GM12878 (cell line): ENCODE measurements at regions not wholly inside any gene's neighbourhood (a gene's known extent, or its start where the extent isn't known, plus 50 kb on each side); places are given as distances from the start of the nearest gene placed in this dataset.

Experiments
- ATAC-seq: fragments of 200-7000 bp; cut with Tn5 transposase; 3 replicates; pipeline ENCODE4 v1.9.1; 2020; ENCODE audit warnings: mild to moderate bottlenecking, moderate library complexity
- BruUV-seq: library from RNA; stranded (reverse); fragments of 400-500 nt; replicated peaks from 2 replicates; lab custom pipeline; 2021; lab: Mats Ljungman, UMichigan
- CTCF ChIA-PET: fragments of 300-600 bp; sonication (Branson Sonifier 250); formaldehyde crosslinking; extraction: SDS; loops from one replicate; lab custom pipeline; 2021; ENCODE audit warnings: inconsistent platforms; lab: Yijun Ruan, JAX
- POLR2A ChIA-PET: fragments of 350-600 bp; formaldehyde crosslinking; extraction: SDS; loops from one replicate; lab custom pipeline; 2021; ENCODE audit warnings: inconsistent platforms; lab: Charles Lee
- RAD21 ChIA-PET: fragments of 300-600 bp; sonication (Branson Sonifier 250); formaldehyde crosslinking; loops from one replicate; lab custom pipeline; 2023; ENCODE audit warnings: antibody characterized with exemption; ENCODE audit not compliant: unreplicated experiment; lab: Charles Lee
- SMC1A ChIA-PET: fragments of 300-600 bp; sonication (Branson Sonifier 250); formaldehyde crosslinking; loops from one replicate; lab custom pipeline; 2023; ENCODE audit not compliant: unreplicated experiment, uncharacterized antibody; lab: Charles Lee
- DNase-seq: peaks from one replicate; pipeline ENCODE4 v3.0.0-alpha.2; 2011; ENCODE audit warnings: low read depth, low spot score
- FAIRE-seq: peaks from 3 replicates; lab custom pipeline; 2011; peaks lifted over from hg19 to GRCh38; lab: Jason Lieb, UNC
- H2AFZ ChIP-seq: 2 replicates; pipeline ENCODE4 v1.6.0; 2011; ENCODE audit warnings: low read depth, low read length, control low read depth; ENCODE audit not compliant: control insufficient read depth
- H3K27ac ChIP-seq: 2 replicates; pipeline ENCODE4 v1.5.1; 2011; ENCODE audit warnings: control low read depth; ENCODE audit not compliant: control insufficient read depth, insufficient read depth
- H3K27me3 ChIP-seq, 2 experiments: replicated peaks in 1 of 2; 2 replicates each; pipeline versions ENCODE4 v1.6.0 to v1.6.1; 2011; ENCODE audit warnings: low read length in 1 of 2; ENCODE audit not compliant: control insufficient read depth in 2 of 2, insufficient read depth in 2 of 2
- H3K36me3 ChIP-seq, 2 experiments: 2 replicates each; pipeline ENCODE4 v1.5.1; 2011; ENCODE audit warnings: low read length in 1 of 2; ENCODE audit not compliant: control insufficient read depth in 2 of 2, insufficient read depth in 2 of 2
- H3K4me1 ChIP-seq: 2 replicates; pipeline ENCODE4 v1.6.1; 2011; ENCODE audit warnings: mild to moderate bottlenecking, low read length, moderate library complexity, mixed read lengths; ENCODE audit not compliant: control insufficient read depth, insufficient read depth
- H3K4me2 ChIP-seq: 2 replicates; pipeline ENCODE4 v1.6.0; 2011; ENCODE audit warnings: control low read depth; ENCODE audit not compliant: control insufficient read depth, insufficient read depth
- H3K4me3 ChIP-seq: fragments of 200-600 bp; sonication (generic); 2 replicates; pipeline ENCODE4 v1.5.1; 2016
- H3K79me2 ChIP-seq: 2 replicates; pipeline ENCODE4 v1.6.0; 2011; ENCODE audit warnings: low read length; ENCODE audit not compliant: control insufficient read depth, insufficient read depth
- H3K9ac ChIP-seq: 2 replicates; pipeline ENCODE4 v1.8.0; 2011; ENCODE audit warnings: low read length, control low read depth, mixed read lengths; ENCODE audit not compliant: control insufficient read depth, insufficient read depth
- H3K9me3 ChIP-seq: replicated peaks from 3 replicates; pipeline ENCODE4 v1.5.1; 2011; ENCODE audit warnings: mild to moderate bottlenecking, low read length; ENCODE audit not compliant: control insufficient read depth, insufficient read depth
- H4K20me1 ChIP-seq: 2 replicates; pipeline ENCODE4 v1.6.0; 2011; ENCODE audit not compliant: control insufficient read depth, insufficient read depth
- BCL11A ChIP-seq: IDR thresholded peaks from 2 replicates; pipeline ENCODE4 v1.6.1; 2011; ENCODE audit warnings: low read depth, low read length
- CEBPB ChIP-seq, 2 experiments: fragments of 150-350 bp in 1 of 2; IDR thresholded peaks; 2 replicates each; pipeline ENCODE4 v1.6.1; 2012 to 2014; ENCODE audit warnings: low read depth in 2 of 2, low read length in 2 of 2, borderline replicate concordance in 1 of 2, inconsistent platforms in 1 of 2
- EGR1 ChIP-seq, 2 experiments: IDR thresholded peaks; 1 replicate in 1 of 2; 2 replicates in 1 of 2; pipeline ENCODE4 v1.6.1; 2011 to 2012; ENCODE audit warnings: low read depth in 2 of 2, low read length in 2 of 2, borderline replicate concordance in 1 of 2, mild to moderate bottlenecking in 1 of 2, moderate library complexity in 1 of 2
- NRF1 ChIP-seq: conservative IDR thresholded peaks from 2 replicates; pipeline ENCODE4 v1.6.1; 2011; ENCODE audit warnings: mild to moderate bottlenecking, low read depth, low read length, improper control_type of control experiment
- PAX8 ChIP-seq: fragments of 450-650 bp; IDR thresholded peaks from 2 replicates; pipeline ENCODE4 v1.6.1; 2017; ENCODE audit warnings: mild to moderate bottlenecking, moderate library complexity
- RB1 ChIP-seq: fragments of 450-650 bp; formaldehyde crosslinking; IDR thresholded peaks from 2 replicates; pipeline ENCODE4 v1.6.1; 2017; ENCODE audit warnings: mild to moderate bottlenecking, borderline replicate concordance
- SMC3 ChIP-seq: IDR thresholded peaks from 2 replicates; pipeline ENCODE4 v1.6.1; 2011; ENCODE audit warnings: low read length, improper control_type of control experiment, borderline replicate concordance
- SRF ChIP-seq, 2 experiments: IDR thresholded peaks; 2 replicates each; pipeline ENCODE4 v1.6.1; 2011; ENCODE audit warnings: low read depth in 2 of 2, low read length in 2 of 2, mild to moderate bottlenecking in 1 of 2, moderate library complexity in 1 of 2
- WGBS: methylation state at CpG from one replicate; pipeline ENCODE4 v1.1.6; 2016; ENCODE audit warnings: low lambda C conversion rate; ENCODE audit not compliant: insufficient replicate concordance, insufficient coverage; ENCODE audit errors: missing lambda C conversion rate; 5-methylcytosine and 5-hydroxymethylcytosine counted together
- in situ Hi-C: fragments of 300-500 bp; cut with MboI; formaldehyde crosslinking; loops from 9 replicates; pipeline ENCODE4 v1.14.3; 2018; ENCODE audit warnings: mixed read lengths
- intact Hi-C: fragments of 100-400 bp; cut with micrococcal nuclease; formaldehyde crosslinking; loops from one replicate; pipeline ENCODE4 v1.14.2; 2022; ENCODE audit not compliant: unreplicated experiment
- TF ChIP-seq, protein P1 (sequence below): fragments of 450-650 bp; IDR thresholded peaks from 2 replicates; pipeline ENCODE4 v1.6.1; 2016; ENCODE audit warnings: mild to moderate bottlenecking
- TF ChIP-seq, protein P2 (sequence below): IDR thresholded peaks from 2 replicates; pipeline ENCODE4 v1.6.1; 2012; ENCODE audit warnings: mild to moderate bottlenecking, low read depth, low read length

DNA sequence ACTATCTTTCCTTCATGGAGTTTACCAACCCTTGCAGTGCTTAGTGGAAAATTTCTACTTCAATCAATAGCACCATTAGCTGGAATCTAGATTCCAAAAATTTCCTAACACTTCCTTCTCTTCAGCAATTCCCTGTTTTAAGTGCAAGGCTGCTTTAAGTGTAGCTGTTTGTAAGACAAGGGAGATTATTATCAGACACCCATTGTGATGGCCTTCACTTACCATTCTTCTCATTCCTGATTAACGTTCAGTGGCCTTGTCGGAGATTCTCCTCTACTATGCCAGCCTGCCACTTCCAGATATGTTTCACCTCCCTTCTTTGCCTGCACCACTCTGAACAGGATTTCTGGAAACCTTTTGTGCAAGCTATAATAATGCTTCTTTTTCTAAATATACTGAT lies 464.9 kb upstream of the ADGRL2 start:
- FAIRE-seq, result no peak
- no peak overlapping the region for H3K4me2 ChIP-seq
- H3K4me1 ChIP-seq, result no peaks in the 10 kb centered on the region

DNA sequence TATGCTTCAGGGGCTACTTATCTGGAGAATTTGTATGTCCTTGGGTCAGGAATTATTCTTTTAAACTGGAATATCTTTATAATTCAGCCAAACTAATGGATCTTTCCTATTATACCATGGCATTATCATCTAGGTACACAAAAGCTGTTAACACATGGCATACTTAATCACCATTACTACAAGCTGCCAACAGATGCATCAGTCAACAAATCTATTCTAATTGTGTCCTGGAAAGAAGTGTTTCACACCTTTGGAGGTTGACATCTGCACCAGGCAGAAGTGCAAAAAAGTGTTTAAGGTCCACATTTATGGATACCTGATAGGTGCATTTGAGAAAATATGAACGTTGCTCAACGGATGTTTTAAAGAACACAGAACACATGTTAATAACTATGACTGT lies 470.2 kb upstream of the ADGRL2 start:
- POLR2A ChIA-PET, result no interaction called here
- TF ChIP-seq, protein P1, sequence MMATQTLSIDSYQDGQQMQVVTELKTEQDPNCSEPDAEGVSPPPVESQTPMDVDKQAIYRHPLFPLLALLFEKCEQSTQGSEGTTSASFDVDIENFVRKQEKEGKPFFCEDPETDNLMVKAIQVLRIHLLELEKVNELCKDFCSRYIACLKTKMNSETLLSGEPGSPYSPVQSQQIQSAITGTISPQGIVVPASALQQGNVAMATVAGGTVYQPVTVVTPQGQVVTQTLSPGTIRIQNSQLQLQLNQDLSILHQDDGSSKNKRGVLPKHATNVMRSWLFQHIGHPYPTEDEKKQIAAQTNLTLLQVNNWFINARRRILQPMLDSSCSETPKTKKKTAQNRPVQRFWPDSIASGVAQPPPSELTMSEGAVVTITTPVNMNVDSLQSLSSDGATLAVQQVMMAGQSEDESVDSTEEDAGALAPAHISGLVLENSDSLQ, result no peak
- no peak for TF ChIP-seq PAX8
- no peak for TF ChIP-seq NRF1
- no peak for TF ChIP-seq EGR1 (IDR thresholded peaks at IDR 0.05; ENCODE audit: borderline replicate concordance in 1 of 2, low read depth in 2 of 2, low read length in 2 of 2)
- TF ChIP-seq SRF (IDR thresholded peaks at IDR 0.05; ENCODE audit: low read depth in 2 of 2, low read length in 2 of 2), result no peak
- TF ChIP-seq CEBPB (IDR thresholded peaks at IDR 0.05; ENCODE audit: borderline replicate concordance in 1 of 2, low read depth in 2 of 2, low read length in 2 of 2), result no peak
- TF ChIP-seq, protein P2, sequence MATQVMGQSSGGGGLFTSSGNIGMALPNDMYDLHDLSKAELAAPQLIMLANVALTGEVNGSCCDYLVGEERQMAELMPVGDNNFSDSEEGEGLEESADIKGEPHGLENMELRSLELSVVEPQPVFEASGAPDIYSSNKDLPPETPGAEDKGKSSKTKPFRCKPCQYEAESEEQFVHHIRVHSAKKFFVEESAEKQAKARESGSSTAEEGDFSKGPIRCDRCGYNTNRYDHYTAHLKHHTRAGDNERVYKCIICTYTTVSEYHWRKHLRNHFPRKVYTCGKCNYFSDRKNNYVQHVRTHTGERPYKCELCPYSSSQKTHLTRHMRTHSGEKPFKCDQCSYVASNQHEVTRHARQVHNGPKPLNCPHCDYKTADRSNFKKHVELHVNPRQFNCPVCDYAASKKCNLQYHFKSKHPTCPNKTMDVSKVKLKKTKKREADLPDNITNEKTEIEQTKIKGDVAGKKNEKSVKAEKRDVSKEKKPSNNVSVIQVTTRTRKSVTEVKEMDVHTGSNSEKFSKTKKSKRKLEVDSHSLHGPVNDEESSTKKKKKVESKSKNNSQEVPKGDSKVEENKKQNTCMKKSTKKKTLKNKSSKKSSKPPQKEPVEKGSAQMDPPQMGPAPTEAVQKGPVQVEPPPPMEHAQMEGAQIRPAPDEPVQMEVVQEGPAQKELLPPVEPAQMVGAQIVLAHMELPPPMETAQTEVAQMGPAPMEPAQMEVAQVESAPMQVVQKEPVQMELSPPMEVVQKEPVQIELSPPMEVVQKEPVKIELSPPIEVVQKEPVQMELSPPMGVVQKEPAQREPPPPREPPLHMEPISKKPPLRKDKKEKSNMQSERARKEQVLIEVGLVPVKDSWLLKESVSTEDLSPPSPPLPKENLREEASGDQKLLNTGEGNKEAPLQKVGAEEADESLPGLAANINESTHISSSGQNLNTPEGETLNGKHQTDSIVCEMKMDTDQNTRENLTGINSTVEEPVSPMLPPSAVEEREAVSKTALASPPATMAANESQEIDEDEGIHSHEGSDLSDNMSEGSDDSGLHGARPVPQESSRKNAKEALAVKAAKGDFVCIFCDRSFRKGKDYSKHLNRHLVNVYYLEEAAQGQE, result no peak
- TF ChIP-seq, all 136 proteins: peak for 0
- ChIA-PET CTCF (no interaction called here), SMC1A (no interaction called here), RAD21 (no interaction called here)
- intact Hi-C loops, result loop anchor here (2.0 kb wide), 1 partner anchor 20 kb away; no protein-coding TSS in a partner anchor
- in situ Hi-C loops, result no loop called here
- Histone ChIP-seq H2AFZ (no peak overlapping the region), H3K27ac (no peak overlapping the region), H3K4me1 (no peaks in the 10 kb centered on the region), H3K4me3 (no peak overlapping the region), H3K9me3 (no peaks in the 10 kb centered on the region), H3K79me2 (no peaks in the 10 kb centered on the region), H3K9ac (no peak overlapping the region), H4K20me1 (no peaks in the 10 kb centered on the region), H3K4me2 (no peak overlapping the region), H3K36me3 (no peaks in the 10 kb centered on the region), H3K27me3 (no peaks in the 10 kb centered on the region)
- no TSS peak for BruUV-seq
- ATAC-seq (no peak), FAIRE-seq (no peak), DNase-seq (no peak)
- WGBS, result 0% methylated on average over 2 of the region's 2 CpGs

More for the DNA sequence above, 464.9 kb upstream of the ADGRL2 start:
- intact Hi-C loops, result no loop called here
- H3K4me3 ChIP-seq, result no peak overlapping the region
- H2AFZ ChIP-seq, result no peak overlapping the region
- BruUV-seq, result no TSS peak
- H3K36me3 ChIP-seq, result no peaks in the 10 kb centered on the region
- in situ Hi-C loops, result no loop called here
- H4K20me1 ChIP-seq, result no peaks in the 10 kb centered on the region
- no peak for DNase-seq
- H3K27ac ChIP-seq, result no peak overlapping the region
- POLR2A ChIA-PET, result no interaction called here
- no peak overlapping the region for H3K9ac ChIP-seq
- TF ChIP-seq SMC3 (no peak), BCL11A (no peak), RB1 (no peak)
- TF ChIP-seq, all 136 proteins: peak for 0
- no peak for ATAC-seq
- Histone ChIP-seq H3K79me2 (no peaks in the 10 kb centered on the region), H3K27me3 (no peaks in the 10 kb centered on the region), H3K9me3 (no peaks in the 10 kb centered on the region)
- ChIA-PET CTCF (no interaction called here), RAD21 (no interaction called here), SMC1A (no interaction called here)
- 33% methylated on average over 2 of the region's 2 CpGs for WGBS
